ENCODE measurements at regions not wholly inside any gene's neighbourhood (a gene's known extent, or its start where the extent isn't known, plus 50 kb on each side); places are given as distances from the start of the nearest gene placed in this dataset.

DNA sequence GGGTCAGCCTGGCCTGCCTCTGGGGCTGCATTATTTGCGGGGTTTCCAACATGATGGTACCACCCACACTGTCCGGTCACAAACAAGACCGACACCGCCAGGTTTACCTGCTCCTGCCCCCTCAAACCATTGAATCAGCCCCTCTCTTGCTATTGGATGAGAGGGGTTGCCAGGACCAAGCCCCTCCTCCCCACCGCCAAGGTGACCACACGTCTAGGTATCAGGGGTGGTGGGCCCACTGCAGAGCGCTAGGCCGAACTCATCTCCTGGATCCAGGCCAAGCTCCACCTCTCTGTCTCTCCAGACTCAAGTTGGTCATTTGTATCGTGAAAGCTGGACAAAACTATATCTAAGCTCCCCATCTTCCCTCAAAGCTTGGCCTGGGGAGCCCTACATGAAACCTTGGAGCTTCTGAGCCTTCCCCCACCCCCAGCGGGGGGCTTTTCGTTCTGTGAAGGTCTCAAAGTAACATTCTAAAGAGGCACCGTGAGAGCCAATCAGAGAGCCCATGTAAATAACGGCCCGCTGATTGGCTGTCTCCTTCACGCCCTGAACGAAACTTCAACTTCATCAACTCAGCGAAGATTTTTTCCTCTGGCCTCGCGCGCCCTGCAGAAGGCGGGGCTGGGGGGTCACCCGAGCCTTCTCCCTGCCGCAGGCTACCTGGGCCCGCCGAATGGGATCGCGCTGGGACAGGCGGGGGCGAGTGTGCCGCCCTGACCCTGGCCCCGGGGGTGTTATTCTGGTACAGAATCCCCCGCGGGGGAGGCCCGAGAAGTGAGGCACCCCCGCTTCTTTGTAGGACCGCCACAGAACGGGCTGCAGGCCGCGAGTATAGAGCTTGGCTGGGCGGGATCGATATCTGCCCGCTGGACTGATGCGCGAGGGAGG is 49.6 kb upstream of the PSD2 start:
- Histone ChIP-seq H3K36me3 (ENCODE audit: control insufficient read depth in 1 of 2, insufficient read depth in 2 of 2, low read length in 2 of 2) (no peaks in the 10 kb centered on the region), H2BK12ac (ENCODE audit: low read length) (no peak overlapping the region), H4K12ac (ENCODE audit: low read depth, low read length) (no peak overlapping the region), H3K4ac (ENCODE audit: low read depth, low read length) (no peak overlapping the region), H3K18ac (ENCODE audit: low read length) (peak overlapping the region; percentile 32), H3K23ac (ENCODE audit: low read length) (no peak overlapping the region), H2AFZ (ENCODE audit: insufficient read depth, low read length, poor library complexity) (peak overlapping the region; percentile 73), H3K27ac (ENCODE audit: low read depth, low read length) (no peak overlapping the region), H3K79me2 (ENCODE audit: control insufficient read depth, insufficient read depth, low read length, poor library complexity) (no peaks in the 10 kb centered on the region), H4K91ac (ENCODE audit: low read depth, low read length) (peak overlapping the region; percentile 41), H2AK5ac (ENCODE audit: low read length) (no peak overlapping the region), H2BK5ac (ENCODE audit: low read depth, low read length, poor library complexity) (no peak overlapping the region), H2BK120ac (ENCODE audit: insufficient read depth, low read length, poor library complexity) (no peak overlapping the region), H3K9me3 (ENCODE audit: insufficient read depth, low read depth, low read length) (no peaks in the 10 kb centered on the region), H3K4me1 (ENCODE audit: control insufficient read depth in 1 of 2, insufficient read depth in 2 of 2, low read length in 2 of 2) (peaks cover 23 to 33% of the 10 kb centered on the region in 2 experiments), H3K79me1 (ENCODE audit: low read length) (peaks cover 4% of the 10 kb centered on the region), H3K27me3 (ENCODE audit: insufficient read depth, low read length) (peaks cover 20% of the 10 kb centered on the region), H4K8ac (ENCODE audit: low read depth, low read length) (no peak overlapping the region), H3K14ac (ENCODE audit: low read length) (no peak overlapping the region), H3K4me3 (ENCODE audit: low read depth, low read length) (no peak overlapping the region), H3K9ac (ENCODE audit: low read length) (no peak overlapping the region), H3K4me2 (ENCODE audit: low read length) (peak overlapping the region; percentile 65)
- DNase-seq = peak in 1 of 2 donors; percentile 48
- no CpG with 5 or more reads among the region's 44 CpGs for WGBS (ENCODE audit: extremely low coverage, insufficient coverage, insufficient read length)
